Keratinocyte (primary cell): ENCODE measurements at regions not wholly inside any gene's neighbourhood (a gene's known extent, or its start where the extent isn't known, plus 50 kb on each side); places are given as distances from the start of the nearest gene placed in this dataset.

Experiments
- DNase-seq: peaks from one replicate; pipeline ENCODE4 v3.0.0-alpha.2; 2011; ENCODE audit warnings: low read depth, missing footprints, low spot score
- FAIRE-seq: peaks from 2 replicates; lab custom pipeline; 2011; peaks lifted over from hg19 to GRCh38; lab: Jason Lieb, UNC
- H2AFZ ChIP-seq: 2 replicates; pipeline ENCODE4 v1.6.0; 2012; ENCODE audit warnings: low read length, control low read depth, inconsistent platforms; ENCODE audit not compliant: control insufficient read depth
- H3K27ac ChIP-seq: 2 replicates; pipeline ENCODE4 v1.5.1; 2011; ENCODE audit warnings: low read length; ENCODE audit not compliant: control insufficient read depth, insufficient read depth
- H3K27me3 ChIP-seq: 3 replicates; pipeline ENCODE4 v1.6.0; 2011; ENCODE audit warnings: low read length; ENCODE audit not compliant: control insufficient read depth, insufficient read depth; ENCODE audit errors: extremely low read depth
- H3K36me3 ChIP-seq, 2 experiments: 2 replicates in 1 of 2; 3 replicates in 1 of 2; pipeline ENCODE4 v1.5.1; 2011; ENCODE audit warnings: low read length in 2 of 2, mild to moderate bottlenecking in 1 of 2; ENCODE audit not compliant: control insufficient read depth in 2 of 2, insufficient read depth in 2 of 2; ENCODE audit errors: extremely low read depth in 1 of 2
- H3K4me1 ChIP-seq: 3 replicates; pipeline ENCODE4 v1.5.1; 2011; ENCODE audit warnings: low read length; ENCODE audit not compliant: control insufficient read depth, insufficient read depth; ENCODE audit errors: extremely low read depth
- H3K4me2 ChIP-seq: 3 replicates; pipeline ENCODE4 v1.6.0; 2011; ENCODE audit warnings: low read depth, low read length; ENCODE audit not compliant: control insufficient read depth, insufficient read depth; ENCODE audit errors: extremely low read depth
- H3K4me3 ChIP-seq, 3 experiments: fragments of 200-600 bp in 1 of 3; sonication (generic) in 1 of 3; 2 replicates in 2 of 3; 3 replicates in 1 of 3; pipeline ENCODE4 v1.5.1; 2011 to 2016; ENCODE audit warnings: low read length in 3 of 3, mild to moderate bottlenecking in 3 of 3, control low read depth in 2 of 3, inconsistent platforms in 1 of 3, low read depth in 1 of 3, mixed read lengths in 1 of 3, mixed run types in 1 of 3, moderate library complexity in 1 of 3; ENCODE audit not compliant: control insufficient read depth in 2 of 3, insufficient read depth in 2 of 3; ENCODE audit errors: extremely low read depth in 1 of 3
- H3K79me2 ChIP-seq: 2 replicates; pipeline ENCODE4 v1.6.0; 2012; ENCODE audit warnings: low read length; ENCODE audit not compliant: control insufficient read depth, insufficient read depth
- H3K9ac ChIP-seq: 3 replicates; pipeline ENCODE4 v1.6.0; 2011; ENCODE audit warnings: low read length; ENCODE audit not compliant: control insufficient read depth, insufficient read depth; ENCODE audit errors: extremely low read depth
- H3K9me1 ChIP-seq: 3 replicates; pipeline ENCODE4 v1.6.0; 2011; ENCODE audit warnings: low read length; ENCODE audit not compliant: control insufficient read depth, insufficient read depth; ENCODE audit errors: extremely low read depth
- H3K9me3 ChIP-seq: 2 replicates; pipeline ENCODE4 v1.5.1; 2012; ENCODE audit warnings: low read depth, low read length; ENCODE audit not compliant: control insufficient read depth
- H4K20me1 ChIP-seq: 3 replicates; pipeline ENCODE4 v1.6.0; 2011; ENCODE audit warnings: low read length; ENCODE audit not compliant: control insufficient read depth, insufficient read depth; ENCODE audit errors: extremely low read depth
- EZH2 ChIP-seq: IDR thresholded peaks from one replicate; pipeline ENCODE4 v1.6.1; 2012; ENCODE audit warnings: inconsistent platforms, mild to moderate bottlenecking, low read length, moderate library complexity
- dilution Hi-C: fragments of 300-500 bp; cut with MboI; formaldehyde crosslinking; loops from one replicate; pipeline ENCODE4 v1.7.0; 2020; ENCODE audit warnings: low sequenced_read_pairs; ENCODE audit not compliant: extremely low pct_ligation_motif_present
- TF ChIP-seq, protein P1 (sequence below), 3 experiments: IDR thresholded peaks in 1 of 3; conservative IDR thresholded peaks in 1 of 3; optimal IDR thresholded peaks in 1 of 3; 2 replicates in 2 of 3; 3 replicates in 1 of 3; pipeline versions ENCODE3 to v1.5.1; 2011; ENCODE audit warnings: low read length in 3 of 3, mild to moderate bottlenecking in 3 of 3, moderate library complexity in 2 of 3, control low read depth in 1 of 3, inconsistent platforms in 1 of 3; ENCODE audit not compliant: insufficient read depth in 2 of 3; ENCODE audit errors: extremely low read depth in 1 of 3

DNA sequence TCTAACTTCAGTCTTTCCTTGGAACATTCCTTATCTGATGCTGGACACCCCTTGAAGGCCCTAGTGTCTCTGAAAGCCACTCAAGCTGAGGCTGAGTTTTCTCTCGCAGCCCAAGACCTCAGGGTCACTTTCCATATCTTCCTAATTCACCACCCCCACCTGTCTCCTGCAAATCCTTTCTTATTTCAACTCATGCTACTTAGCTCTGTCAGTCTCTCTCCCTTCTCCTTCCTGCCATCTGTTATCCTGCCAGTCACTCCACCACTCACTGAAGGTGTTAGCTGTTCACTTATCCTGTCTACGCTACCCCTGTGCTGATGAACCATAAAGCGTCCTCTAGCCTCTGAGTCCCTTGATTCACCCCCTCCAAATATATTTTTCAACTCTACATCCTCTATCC lies 143.9 kb upstream of the SHISA6 start:
- peaks cover 1% of the 10 kb centered on the region for H3K9me3 ChIP-seq
- H3K4me2 ChIP-seq = no peak overlapping the region
- no peaks in the 10 kb centered on the region for H4K20me1 ChIP-seq
- no peaks in the 10 kb centered on the region for H3K36me3 ChIP-seq
- H3K9me1 ChIP-seq = no peaks in the 10 kb centered on the region
- H3K79me2 ChIP-seq = no peaks in the 10 kb centered on the region
- TF ChIP-seq, protein P1, sequence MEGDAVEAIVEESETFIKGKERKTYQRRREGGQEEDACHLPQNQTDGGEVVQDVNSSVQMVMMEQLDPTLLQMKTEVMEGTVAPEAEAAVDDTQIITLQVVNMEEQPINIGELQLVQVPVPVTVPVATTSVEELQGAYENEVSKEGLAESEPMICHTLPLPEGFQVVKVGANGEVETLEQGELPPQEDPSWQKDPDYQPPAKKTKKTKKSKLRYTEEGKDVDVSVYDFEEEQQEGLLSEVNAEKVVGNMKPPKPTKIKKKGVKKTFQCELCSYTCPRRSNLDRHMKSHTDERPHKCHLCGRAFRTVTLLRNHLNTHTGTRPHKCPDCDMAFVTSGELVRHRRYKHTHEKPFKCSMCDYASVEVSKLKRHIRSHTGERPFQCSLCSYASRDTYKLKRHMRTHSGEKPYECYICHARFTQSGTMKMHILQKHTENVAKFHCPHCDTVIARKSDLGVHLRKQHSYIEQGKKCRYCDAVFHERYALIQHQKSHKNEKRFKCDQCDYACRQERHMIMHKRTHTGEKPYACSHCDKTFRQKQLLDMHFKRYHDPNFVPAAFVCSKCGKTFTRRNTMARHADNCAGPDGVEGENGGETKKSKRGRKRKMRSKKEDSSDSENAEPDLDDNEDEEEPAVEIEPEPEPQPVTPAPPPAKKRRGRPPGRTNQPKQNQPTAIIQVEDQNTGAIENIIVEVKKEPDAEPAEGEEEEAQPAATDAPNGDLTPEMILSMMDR (optimal IDR thresholded peaks at IDR 0.05 in 1 of 3, IDR thresholded peaks at IDR 0.05 in 1 of 3, conservative IDR thresholded peaks at IDR 0.05 in 1 of 3; ENCODE audit: extremely low read depth in 1 of 3, insufficient read depth in 2 of 3, low read length in 3 of 3) = no peak
- no peak for TF ChIP-seq EZH2
- H3K4me3 ChIP-seq = no peak overlapping the region
- no peaks in the 10 kb centered on the region for H3K4me1 ChIP-seq
- no peak for DNase-seq
- no peak overlapping the region for H3K27ac ChIP-seq
- H3K27me3 ChIP-seq = no peaks in the 10 kb centered on the region
- no peak for FAIRE-seq
- dilution Hi-C loops = no loop called here
- H2AFZ ChIP-seq = no peak overlapping the region
- H3K9ac ChIP-seq = no peak overlapping the region

DNA sequence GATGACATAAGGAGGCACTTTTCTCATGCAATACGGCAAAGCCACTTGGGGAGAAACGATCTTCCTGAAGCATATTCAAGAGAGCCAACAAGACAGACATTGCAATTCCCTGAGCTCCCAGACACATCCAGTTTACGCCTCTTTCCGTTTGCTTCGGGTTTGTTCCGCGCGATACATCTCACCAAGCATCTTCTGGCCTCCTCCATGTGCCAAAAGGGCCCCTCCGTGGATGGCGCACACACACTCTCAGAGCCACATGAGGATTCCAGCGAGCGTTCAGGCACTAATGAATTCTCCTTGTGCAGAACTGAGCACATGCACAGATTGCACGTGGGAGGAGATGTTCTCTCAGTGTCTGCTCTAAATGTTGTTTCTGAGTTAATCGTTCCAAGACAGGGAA lies 146.7 kb upstream of the SHISA6 start:
- Histone ChIP-seq H3K9me3 (peaks cover 1% of the 10 kb centered on the region), H3K36me3 (no peaks in the 10 kb centered on the region), H4K20me1 (no peaks in the 10 kb centered on the region), H3K27me3 (no peaks in the 10 kb centered on the region), H3K27ac (no peak overlapping the region), H3K9me1 (no peaks in the 10 kb centered on the region), H3K9ac (no peak overlapping the region), H3K79me2 (no peaks in the 10 kb centered on the region), H3K4me3 (no peak overlapping the region), H2AFZ (no peak overlapping the region), H3K4me2 (no peak overlapping the region), H3K4me1 (no peaks in the 10 kb centered on the region)
- no peak for DNase-seq
- no peak for FAIRE-seq
- TF ChIP-seq, protein P1 (optimal IDR thresholded peaks at IDR 0.05 in 1 of 3, IDR thresholded peaks at IDR 0.05 in 1 of 3, conservative IDR thresholded peaks at IDR 0.05 in 1 of 3; ENCODE audit: extremely low read depth in 1 of 3, insufficient read depth in 2 of 3, low read length in 3 of 3) = no peak
- TF ChIP-seq EZH2 = no peak
- dilution Hi-C loops = no loop called here
